Activated CD8-positive, alpha-beta memory T cell treated with anti-CD3 and anti-CD28 coated beads for 24 hours (primary cell): ENCODE measurements at regions not wholly inside any gene's neighbourhood (a gene's known extent, or its start where the extent isn't known, plus 50 kb on each side); places are given as distances from the start of the nearest gene placed in this dataset.

Experiments
- DNase-seq: peaks from one replicate; pipeline ENCODE4 v3.0.0-alpha.2; 2020

DNA sequence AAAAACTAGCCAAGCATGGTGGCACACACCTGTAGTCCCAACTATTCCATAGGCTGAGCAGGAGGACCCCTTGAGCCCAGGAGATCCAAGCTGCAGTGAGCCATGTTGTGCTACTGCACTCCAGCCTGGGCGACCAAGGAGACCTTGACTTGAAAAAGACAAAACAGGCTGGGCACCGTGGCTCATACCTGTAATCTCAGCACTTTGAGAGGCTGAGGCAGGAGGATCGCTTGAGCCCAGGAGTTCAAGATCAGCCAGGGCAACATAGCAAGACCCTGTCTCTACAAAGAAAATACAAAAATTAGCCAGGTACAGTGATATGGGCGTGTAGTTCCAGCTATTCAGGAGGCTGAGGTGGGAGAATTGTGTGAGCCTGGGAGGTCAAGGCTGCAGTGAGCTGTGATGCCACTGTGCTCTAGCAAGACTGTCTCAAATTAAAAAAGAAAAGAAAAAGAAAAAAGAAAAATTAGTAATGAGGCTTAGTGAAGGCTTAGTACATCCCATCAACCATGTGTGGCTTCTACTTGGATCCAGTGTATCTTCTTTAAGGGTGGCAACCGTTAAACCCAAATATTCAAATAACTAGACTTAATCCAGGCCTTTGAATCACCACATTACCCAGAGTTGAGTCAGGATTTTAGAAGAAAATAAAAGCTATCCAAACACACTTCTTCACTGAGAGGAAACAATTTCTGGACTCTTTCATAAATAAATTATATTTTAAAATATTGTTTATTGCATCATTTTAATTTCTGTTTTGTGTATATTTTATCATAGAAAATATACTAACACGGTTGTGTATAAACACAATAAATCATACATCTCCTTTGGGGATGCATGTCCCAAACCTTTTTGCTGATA lies 74.3 kb upstream of the RAB4A start:
- DNase-seq = no peak

DNA sequence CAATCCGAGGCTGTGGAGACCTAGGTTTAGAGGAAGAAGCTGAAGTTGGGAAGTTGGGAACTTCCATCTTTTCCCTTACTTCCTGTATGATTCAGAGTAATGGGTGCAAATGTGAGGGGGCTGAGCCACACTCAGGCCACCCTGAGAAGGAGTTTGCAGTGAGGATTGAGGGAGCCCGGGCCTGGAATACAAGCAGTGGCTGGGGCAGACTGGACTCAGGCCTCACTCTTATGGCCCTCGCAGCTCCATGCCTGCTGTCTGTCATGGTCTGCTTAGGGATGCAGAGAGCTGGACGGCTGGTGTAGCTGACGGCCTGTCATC lies 73.7 kb upstream of the RAB4A start:
- DNase-seq = no peak

DNA sequence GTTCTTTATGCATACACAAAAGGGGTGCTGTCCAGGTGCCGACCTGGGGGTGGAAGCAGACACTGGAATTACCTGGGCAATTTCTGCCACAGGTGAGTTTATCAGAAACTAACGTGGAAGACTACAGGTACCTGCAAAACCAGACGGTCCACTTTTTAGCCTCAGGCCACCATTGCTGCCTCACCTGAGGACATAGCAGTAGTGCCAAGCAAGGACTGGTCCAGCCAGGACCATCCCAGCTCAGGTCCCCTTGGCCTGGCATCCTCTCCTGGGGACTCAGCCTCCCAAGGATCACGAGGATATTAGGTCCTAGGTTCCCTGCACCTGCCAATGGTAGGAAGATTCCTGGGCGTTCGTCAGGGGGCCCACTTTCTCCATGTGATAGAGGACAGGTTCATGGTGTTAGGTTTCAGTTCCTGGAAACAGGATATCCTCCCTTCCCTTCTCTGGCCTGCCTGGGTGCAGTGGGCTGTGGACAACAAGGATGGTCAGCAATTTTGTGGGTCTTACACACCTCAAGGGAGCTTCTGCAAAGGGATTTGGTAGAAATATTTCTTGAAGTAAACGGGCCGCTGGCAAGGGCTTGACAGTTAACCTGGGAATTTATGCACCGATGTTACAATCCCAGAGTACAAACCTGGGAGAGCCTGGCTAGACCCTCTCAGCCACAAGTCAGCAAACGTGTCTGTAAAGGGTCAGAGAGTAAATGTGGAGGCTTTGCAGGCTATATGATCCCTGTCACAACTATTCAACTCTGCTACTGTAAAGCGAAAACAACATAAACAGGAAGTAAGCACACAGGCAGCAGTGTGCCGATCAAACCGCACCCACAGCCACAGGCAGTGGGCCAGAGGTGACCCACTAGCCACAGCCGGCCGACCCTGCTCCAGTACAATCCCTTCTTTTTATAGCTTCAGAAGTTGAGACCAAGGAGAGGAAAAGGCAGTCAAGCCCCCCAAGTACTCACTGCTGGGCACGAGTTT lies 71.4 kb upstream of the RAB4A start:
- no peak for DNase-seq

DNA sequence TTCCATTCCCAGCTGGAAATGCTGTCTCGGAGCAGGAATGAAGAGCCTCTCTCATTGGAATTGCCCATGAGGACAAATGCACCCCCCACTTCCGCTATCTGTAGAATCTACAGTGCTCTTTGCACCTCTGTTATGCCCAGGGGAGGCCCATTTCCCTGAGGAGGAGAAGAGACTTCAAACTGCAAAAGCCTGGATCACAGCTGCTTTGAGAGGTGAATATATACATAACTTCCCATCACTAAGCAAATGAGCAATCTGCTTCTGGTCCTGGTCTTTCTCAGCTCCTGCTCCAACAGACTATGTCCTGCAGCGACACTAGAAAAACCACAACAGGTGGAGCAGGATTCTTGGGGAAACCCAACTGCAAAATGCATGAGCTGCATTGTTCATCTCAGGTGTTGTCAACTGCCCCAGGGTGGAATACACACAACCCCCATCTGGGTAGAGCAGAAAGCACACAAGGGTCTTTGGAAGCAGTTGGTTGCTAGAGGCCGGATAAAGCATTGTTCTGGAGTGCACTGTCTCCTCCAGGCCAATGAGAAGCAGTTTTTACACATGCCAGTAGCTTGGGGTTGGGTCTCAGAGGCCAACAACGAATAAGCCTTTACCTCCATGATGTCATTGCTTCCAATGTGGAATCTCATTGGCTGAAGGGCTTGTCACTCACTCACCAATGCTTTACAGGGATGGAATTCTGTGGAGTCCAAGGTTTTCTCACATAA lies 67.7 kb upstream of the RAB4A start:
- DNase-seq = no peak

DNA sequence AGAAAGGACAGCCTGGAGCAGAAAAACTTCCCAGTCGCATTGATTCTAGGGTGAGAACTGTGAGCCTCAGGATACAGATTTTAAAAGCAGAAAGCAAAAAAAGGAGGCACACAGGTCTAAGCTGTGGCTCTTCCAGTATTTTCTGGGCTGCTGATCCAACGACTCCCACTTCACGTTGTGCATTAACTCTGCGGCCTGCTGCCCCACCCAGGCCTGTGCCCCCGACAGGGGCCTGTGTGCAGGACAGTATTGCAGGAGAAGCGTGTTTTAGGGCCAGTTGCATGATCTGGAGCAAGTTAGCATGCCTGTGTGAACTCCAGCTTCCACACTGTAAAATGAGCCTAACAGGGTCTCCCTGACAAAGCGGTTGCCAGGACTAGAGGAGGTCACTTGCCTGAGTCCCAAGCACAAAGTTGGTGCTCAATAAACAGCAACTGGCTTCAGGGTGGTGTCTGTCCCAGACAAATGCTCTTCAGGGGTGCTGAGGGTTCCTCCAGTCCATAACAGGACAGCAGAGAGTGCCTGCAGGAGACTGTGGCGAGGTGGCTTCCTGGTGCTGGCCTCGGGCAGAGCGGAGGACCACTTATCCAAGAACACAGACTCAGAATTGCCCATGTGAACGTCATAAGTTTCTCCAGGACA lies 66.8 kb upstream of the RAB4A start:
- DNase-seq = no peak

DNA sequence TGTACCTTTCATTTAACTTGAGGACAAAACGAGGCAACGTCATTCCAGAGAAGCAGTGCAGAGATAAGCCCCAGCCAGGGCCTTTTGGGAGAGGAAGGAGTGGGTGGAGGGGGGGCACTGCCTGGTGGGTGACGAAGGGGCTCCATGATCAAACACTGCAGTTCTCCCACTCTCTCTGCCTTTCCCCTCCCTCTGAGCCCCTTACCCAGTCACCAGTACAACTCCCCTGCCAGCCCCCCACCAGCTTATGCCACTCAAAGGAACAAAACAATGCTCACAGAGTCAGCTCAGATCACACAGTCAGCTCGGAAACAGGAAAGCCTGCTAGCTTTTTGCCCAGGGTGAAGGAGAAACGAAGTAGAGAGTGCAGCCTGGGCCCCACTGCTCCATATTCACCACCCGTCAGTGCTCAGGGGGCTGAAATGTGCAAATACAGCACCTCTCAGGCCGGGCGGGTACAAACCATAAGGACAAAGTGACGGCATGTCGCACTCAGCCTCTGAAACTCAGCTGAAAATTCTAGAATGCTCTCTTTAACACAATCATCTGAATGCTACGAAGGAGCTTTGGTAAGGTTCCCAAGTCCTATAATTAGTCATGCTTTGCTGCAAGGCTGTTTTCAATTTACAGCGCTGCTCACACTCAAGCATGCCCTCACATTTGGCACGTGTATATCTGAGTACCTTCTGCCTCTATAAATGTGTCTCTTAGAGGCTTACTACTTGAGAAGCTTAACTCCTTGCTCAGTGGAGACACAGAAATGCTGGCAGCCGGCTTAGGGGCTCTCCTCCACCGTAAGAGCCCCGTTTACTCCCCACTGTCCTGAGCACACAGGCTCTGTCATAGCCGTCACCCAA lies 65.8 kb upstream of the RAB4A start:
- no peak for DNase-seq

DNA sequence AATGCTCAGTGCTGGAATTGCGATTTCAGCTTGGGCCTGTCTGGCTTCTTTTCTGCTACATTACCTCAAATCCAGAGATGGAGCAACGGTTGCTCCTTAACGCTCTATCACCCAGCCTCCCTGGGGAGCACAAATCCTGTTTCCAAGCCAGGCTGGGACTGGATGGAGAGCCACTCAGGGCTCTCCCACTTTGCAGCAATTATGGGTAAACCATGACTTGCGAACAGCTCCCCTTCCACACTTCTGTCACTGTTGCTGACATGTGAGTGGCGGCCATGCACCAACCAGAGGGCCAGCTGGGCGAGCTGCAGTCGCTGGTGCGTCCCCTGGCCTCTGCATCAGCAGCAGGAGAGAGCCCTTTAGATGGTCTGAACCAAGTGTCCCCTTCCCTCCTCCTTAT lies 65.1 kb upstream of the RAB4A start:
- DNase-seq = no peak

DNA sequence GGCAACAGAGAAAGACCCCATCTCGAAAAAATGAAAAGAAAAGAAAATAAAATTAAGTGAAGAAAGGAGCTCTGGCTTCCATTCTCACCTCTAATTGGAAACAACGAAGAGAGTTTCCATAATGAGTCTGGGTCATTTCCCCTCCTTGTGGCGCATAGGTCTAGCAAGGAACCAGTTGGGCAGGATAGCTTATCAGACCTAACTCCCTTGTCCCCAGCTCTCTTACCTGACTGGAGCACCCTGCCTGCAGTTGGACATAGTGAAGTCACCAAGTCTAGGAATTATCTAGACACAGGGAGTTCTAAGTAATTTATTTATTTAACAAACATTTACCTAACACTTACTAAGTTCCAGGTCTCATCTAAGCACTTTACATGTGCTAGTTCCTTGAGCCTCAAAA lies 63.0 kb upstream of the RAB4A start:
- no peak for DNase-seq

DNA sequence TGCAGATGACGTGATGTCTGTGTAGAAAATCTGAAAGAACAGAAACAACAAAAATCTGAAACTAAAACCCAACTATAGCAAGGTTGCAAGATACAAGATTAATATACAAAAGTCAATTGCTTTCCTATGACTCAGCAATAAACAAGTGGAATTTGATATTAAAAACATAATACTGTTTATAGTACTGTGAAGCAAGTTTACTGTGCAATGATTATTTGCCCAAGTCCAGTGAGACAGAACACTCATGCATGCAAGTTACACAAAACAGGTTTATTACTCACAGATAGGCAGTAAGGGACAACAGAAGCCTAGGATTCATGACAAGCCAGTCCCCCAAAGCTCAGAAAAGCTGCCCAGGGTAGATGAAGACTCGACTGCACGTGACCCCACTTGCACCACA lies 62.4 kb upstream of the RAB4A start:
- DNase-seq = no peak

DNA sequence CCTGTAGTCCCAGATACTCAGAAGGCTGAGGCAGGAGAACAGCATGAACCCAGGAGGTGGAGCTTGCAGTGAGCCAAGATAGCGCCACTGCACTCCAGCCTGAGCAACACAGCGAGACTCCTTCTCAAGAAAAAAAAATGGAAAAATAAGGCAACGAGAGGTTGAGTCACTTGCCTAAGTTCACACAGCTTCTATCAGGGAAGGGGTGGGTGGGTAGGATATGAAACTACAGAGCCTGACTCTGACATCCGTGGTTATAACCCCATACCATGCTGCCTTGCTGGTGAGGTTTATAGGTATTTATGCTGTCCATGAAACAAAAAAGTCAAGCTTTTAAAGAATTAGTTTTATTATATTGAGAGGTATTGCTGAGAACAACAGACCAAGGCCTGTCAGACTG lies 61.5 kb upstream of the RAB4A start:
- DNase-seq = no peak

DNA sequence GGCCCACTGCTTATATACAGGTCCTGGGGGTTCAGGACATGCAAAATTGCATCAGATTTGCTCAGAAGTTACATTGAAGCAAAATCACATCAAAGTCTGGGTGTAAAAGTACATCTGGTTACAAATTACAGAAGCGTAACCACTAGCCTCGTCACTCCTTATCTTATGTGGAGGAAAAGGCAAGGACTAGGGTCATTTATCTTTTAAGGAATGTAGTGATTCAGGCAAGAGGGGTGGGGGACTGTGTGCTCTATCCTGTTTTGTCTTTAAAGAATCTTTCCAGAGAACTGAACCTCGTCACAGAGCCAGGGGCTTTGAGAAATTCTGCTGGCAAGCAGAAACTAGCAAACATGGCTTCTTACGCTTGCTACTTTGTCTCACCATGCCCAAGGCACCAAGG lies 61.1 kb upstream of the RAB4A start:
- no peak for DNase-seq

DNA sequence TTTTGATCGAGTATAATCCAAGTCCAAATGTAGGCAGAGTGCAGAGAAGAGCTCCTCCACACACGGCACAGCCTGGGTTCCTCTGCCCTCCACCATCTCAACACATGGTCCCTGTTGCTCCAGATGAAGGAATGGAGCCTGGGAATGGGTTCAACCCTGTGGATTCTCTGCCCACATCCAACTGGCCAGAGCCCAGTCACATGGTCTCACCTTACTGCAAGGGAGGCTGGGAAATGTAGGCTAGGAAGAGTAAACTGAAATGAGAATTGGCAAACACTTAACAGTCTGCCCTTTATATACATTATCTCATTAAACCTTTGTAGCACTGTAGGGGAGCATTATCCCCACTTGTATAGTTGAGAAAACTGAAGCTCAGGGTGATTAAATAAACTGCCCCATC lies 60.1 kb upstream of the RAB4A start:
- DNase-seq = no peak

DNA sequence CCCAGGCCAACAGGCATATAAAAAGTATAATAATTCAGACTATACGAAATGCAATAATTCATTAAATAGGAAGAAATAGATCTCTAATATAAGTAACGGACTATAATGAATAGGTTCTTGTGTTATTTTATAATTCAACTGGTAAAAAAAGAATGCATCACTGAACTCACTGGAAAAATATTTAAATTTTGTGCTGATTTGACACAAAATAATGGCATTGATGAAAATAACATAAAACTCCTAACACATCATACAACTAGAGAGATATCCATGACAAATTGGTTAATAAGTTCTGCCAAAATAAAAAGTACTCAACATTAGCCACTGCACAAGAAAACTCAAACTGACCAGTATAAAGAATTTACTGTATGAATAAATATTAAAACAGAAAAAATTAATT lies 57.1 kb upstream of the RAB4A start:
- DNase-seq = no peak

DNA sequence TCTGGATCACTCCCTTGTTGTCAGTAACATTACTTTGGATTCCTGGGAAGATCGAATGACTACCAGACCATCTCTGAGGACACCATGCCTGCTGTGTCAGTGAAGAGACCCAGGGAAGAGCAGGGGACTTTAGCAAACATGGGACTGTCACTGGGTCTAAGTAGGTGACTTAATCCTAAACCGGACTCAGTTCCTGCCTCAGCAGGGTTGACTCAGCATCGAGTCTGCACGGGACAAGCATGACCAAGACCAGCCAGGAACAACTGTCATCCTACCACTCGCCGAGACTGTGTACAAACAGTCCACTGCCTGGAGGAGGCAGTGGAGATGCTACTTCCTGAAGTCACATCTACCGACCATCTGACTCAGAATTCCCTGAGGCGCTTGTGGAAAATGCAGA lies 53.2 kb upstream of the RAB4A start:
- no peak for DNase-seq

DNA sequence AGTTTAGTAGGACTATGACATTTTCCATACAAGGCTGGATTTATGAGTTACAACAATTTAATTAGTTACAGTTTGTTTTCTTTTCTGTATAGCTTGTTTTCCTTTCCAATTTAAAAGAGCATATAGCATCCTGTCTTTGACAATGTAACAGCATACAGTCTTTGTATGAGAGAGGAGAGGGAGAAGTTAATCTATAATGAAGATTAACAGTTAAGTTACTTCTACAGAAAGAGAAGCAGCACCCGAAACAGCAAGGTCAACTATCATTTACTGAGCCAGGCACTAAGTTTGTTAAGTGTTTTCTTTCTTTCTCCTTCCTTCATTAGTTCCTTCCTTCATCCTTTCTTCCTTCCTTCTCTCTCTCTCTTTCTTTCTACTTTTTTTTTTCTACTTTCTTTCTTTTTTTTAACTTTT lies 52.3 kb upstream of the RAB4A start:
- no peak for DNase-seq

DNA sequence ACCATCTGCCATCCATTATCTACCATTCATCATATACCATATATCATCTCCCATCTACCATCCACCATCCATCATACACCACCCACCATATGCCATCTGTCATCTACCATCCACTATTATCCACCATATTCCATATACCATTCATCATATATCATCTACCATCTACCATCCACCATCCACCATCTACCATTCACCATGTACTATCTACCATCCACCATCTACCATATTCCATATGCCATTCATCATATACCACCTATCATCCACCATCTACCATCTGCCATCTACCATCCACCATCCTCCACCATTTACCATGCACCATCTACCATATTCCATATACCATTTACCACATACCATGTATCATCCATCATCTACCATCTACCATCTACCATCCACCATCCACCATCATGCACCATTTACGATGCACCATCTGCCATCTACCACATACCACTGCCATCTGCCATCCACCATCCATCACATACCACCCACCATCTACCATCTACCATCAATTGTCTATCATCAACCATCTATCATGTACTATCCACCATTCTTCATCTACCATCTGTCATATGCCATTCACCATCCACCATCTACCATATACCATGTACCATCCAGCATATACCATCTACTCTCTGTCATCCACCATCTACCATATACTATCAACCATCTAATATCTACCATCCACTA lies 50.6 kb upstream of the RAB4A start:
- DNase-seq = no peak

DNA sequence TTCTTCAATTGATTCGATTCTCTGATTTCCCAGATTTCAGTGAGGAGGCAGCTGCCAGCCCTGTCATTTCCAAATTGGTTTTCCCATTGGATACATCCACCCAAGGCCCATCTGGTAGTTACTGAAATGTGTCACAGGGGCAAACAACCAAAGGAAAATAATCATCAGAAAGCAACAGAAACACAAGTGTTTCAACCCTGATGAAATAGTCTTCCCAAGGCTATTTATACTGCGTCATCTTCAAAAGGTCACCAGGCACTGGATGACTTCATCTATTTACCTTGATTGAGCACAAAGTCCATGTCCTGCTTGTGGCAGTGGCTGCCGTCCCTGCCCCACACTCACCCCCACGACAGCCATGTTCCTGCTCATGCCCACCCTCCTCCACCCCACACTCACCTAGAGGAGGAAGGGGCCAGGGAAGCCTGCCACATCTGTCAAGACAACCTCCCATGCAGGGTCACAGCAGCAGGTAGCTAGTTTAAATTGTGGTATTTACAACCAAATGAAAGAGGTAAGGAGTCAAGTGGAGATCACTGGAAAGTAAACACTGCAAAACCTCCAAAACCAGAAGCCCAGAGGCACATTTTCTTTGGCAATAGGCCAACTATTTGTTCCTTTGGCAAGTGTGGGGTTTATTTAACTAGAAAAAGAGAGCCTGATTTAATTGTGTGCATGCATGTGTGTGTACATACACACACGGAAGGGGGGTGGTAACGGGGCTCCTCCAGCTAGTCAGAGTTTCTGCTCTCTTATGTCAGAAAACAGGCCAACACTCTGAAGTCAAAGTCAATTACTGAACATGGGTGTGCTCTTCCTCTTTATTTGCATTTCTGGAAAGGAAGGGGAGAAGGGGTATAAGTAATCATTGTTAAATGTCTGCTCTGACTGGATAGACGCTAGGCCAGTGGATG lies 49.5 kb upstream of the RAB4A start:
- DNase-seq = no peak
